Duodenal mucosa (tissue), 2 donors: ENCODE measurements at regions not wholly inside any gene's neighbourhood (a gene's known extent, or its start where the extent isn't known, plus 50 kb on each side); places are given as distances from the start of the nearest gene placed in this dataset.
"Not testable (repeated sequence)": the region's sequence is repeated elsewhere in the genome, so short reads cannot be mapped to it uniquely, and the experiment has no call there.

Experiments used
- H3K27ac ChIP-seq: one replicate; pipeline ENCODE4 v1.7.0; 2013; ENCODE audit warnings: low read depth, low read length
- H3K27me3 ChIP-seq, 2 donors: one replicate each; pipeline ENCODE4 v1.7.0; 2013; ENCODE audit warnings: low read length in 2 of 2, control low read depth in 1 of 2; ENCODE audit not compliant: insufficient read depth in 2 of 2, control insufficient read depth in 1 of 2
- H3K36me3 ChIP-seq, 2 donors: one replicate each; pipeline ENCODE4 v1.7.0; 2013; ENCODE audit warnings: low read length in 2 of 2, control low read depth in 1 of 2; ENCODE audit not compliant: insufficient read depth in 2 of 2, control insufficient read depth in 1 of 2
- H3K4me1 ChIP-seq, 2 donors: one replicate each; pipeline ENCODE4 v1.7.0; 2013; ENCODE audit warnings: low read length in 2 of 2, control low read depth in 1 of 2; ENCODE audit not compliant: insufficient read depth in 2 of 2, control insufficient read depth in 1 of 2
- H3K4me3 ChIP-seq, 2 donors: one replicate each; pipeline ENCODE4 v1.7.0; 2013; ENCODE audit warnings: low read length in 2 of 2, low read depth in 1 of 2
- H3K9ac ChIP-seq, 2 donors: one replicate each; pipeline ENCODE4 v1.7.0; 2013; ENCODE audit warnings: low read length in 2 of 2, low read depth in 1 of 2
- H3K9me3 ChIP-seq, 2 donors: one replicate each; pipeline ENCODE4 v1.7.0; 2013; ENCODE audit warnings: low read length in 2 of 2, control low read depth in 1 of 2; ENCODE audit not compliant: control insufficient read depth in 1 of 2

GRCh38 chr1:199242147-199242546 is 603.3 kb downstream of the PTPRC start:
- H3K27ac ChIP-seq, result no peak overlapping the region
- H3K9me3 ChIP-seq, result no peaks in the 10 kb centered on the region
- no peaks in the 10 kb centered on the region for H3K27me3 ChIP-seq
- H3K36me3 ChIP-seq, result no peaks in the 10 kb centered on the region
- H3K4me3 ChIP-seq, result no peak overlapping the region
- H3K4me1 ChIP-seq, result no peaks in the 10 kb centered on the region
- no peak overlapping the region for H3K9ac ChIP-seq

DNA sequence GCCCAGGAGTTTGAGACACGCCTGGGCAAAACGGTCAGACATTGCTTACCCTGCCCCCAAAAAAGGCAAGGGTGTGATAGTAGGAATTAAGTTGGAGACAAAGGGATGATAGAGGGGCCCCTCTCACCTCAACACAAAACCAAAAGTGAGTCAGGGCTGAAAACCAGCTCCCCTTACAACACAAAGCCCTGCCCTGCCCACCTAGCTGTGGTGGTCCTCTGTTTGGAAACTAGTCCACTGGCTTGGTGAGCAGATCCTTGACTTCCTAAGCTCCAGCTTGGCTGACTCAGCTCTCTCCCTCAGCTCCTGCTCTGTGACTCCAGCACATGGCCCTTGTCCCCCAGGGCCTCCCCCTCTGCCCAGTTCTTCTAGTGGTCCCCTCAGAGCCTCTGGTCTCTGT is 603.8 kb downstream of the PTPRC start:
- Histone ChIP-seq H3K27ac (no peak overlapping the region), H3K9me3 (no peaks in the 10 kb centered on the region), H3K9ac (no peak overlapping the region), H3K36me3 (no peaks in the 10 kb centered on the region), H3K4me3 (no peak overlapping the region), H3K4me1 (no peaks in the 10 kb centered on the region), H3K27me3 (no peaks in the 10 kb centered on the region)

DNA sequence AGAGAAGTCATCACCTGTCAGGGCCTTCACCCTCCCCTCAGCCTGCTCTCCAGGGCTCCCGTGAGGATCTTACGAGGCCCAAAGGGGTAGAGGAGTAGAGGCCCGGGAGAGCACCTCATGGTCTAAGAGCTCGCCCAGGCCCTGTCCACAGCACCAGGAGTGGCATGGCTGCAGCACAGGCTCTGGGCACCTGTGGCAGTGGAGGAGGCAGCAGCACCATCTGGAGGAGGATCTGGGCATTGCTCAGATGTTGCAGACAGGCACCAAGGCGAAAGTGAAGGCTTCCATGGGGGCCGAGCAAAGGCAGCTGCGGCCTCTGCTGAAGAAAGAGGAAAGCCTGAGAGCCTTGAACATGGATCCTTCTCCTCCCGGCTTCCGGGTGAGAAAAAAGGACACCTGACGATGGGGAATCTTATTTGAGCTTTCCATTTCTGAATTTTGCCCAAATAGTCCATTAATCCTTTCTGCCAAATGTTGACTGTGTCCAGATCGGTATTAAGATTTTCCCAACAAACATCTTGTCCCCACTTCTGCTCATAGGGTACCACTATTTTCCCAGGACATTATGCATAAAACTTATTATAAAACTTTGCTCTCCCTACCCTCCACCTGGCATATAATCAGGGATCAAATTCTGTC is 604.7 kb downstream of the PTPRC start:
- H3K4me3 ChIP-seq, result no peak overlapping the region
- H3K36me3 ChIP-seq, result no peaks in the 10 kb centered on the region
- H3K9me3 ChIP-seq, result no peaks in the 10 kb centered on the region
- no peaks in the 10 kb centered on the region for H3K27me3 ChIP-seq
- H3K4me1 ChIP-seq, result no peaks in the 10 kb centered on the region
- H3K9ac ChIP-seq, result no peak overlapping the region
- no peak overlapping the region for H3K27ac ChIP-seq

- H3K9me3 ChIP-seq, result no peaks in the 10 kb centered on the region
These were observed 607.1 kb downstream of the PTPRC start for GRCh38 chr1:199245946-199246345.

GRCh38 chr1:199246716-199247115 is 607.9 kb downstream of the PTPRC start:
- no peak overlapping the region for H3K9ac ChIP-seq
- no peak overlapping the region for H3K27ac ChIP-seq
- H3K27me3 ChIP-seq, result no peaks in the 10 kb centered on the region
- no peaks in the 10 kb centered on the region for H3K4me1 ChIP-seq
- no peaks in the 10 kb centered on the region for H3K9me3 ChIP-seq
- no peaks in the 10 kb centered on the region for H3K36me3 ChIP-seq
- no peak overlapping the region for H3K4me3 ChIP-seq

More at GRCh38 chr1:199245946-199246345, 607.1 kb downstream of the PTPRC start:
- no peaks in the 10 kb centered on the region for H3K36me3 ChIP-seq
- no peaks in the 10 kb centered on the region for H3K4me1 ChIP-seq
- H3K27me3 ChIP-seq, result no peaks in the 10 kb centered on the region
- no peak overlapping the region for H3K9ac ChIP-seq
- H3K27ac ChIP-seq, result no peak overlapping the region
- H3K4me3 ChIP-seq, result no peak overlapping the region

DNA sequence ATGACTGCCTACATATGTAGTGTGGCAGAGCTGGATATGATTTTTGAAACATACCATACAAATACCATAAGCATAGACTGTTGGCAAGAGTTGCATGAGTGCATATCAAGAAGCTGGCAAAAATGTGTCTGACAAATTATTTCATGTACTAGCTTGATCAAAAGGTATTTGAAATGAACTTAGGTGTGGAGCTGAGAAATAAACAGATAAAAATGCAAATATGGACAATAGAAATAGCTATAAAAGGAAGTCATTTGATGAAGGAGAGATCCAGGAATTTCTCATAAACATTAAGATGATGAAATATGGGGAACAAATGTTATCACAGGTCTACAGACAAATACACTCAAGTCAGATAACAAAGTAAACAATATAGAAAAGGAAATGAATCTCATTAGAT is 609.1 kb downstream of the PTPRC start:
- Histone ChIP-seq H3K27ac (no peak overlapping the region), H3K9ac (no peak overlapping the region), H3K4me1 (no peaks in the 10 kb centered on the region), H3K27me3 (no peaks in the 10 kb centered on the region), H3K9me3 (no peaks in the 10 kb centered on the region), H3K4me3 (no peak overlapping the region), H3K36me3 (no peaks in the 10 kb centered on the region)

GRCh38 chr1:199254040-199254439 is 615.2 kb downstream of the PTPRC start:
- H3K27ac ChIP-seq, H3K4me3 ChIP-seq: not testable (repeated sequence)

GRCh38 chr1:199261328-199261727 is 622.5 kb downstream of the PTPRC start:
- Histone ChIP-seq H3K9ac (no peak overlapping the region), H3K27ac (no peak overlapping the region), H3K9me3 (no peaks in the 10 kb centered on the region), H3K4me3 (no peak overlapping the region), H3K36me3 (no peaks in the 10 kb centered on the region), H3K4me1 (no peaks in the 10 kb centered on the region), H3K27me3 (no peaks in the 10 kb centered on the region)

More at GRCh38 chr1:199254040-199254439, 615.2 kb downstream of the PTPRC start:
- not testable (repeated sequence) for H3K36me3 ChIP-seq, H3K9ac ChIP-seq, H3K9me3 ChIP-seq, H3K27me3 ChIP-seq, H3K4me1 ChIP-seq

GRCh38 chr1:199264283-199264682 is 625.4 kb downstream of the PTPRC start:
- Histone ChIP-seq H3K4me1 (no peaks in the 10 kb centered on the region), H3K36me3 (no peaks in the 10 kb centered on the region), H3K4me3 (no peak overlapping the region), H3K9ac (no peak overlapping the region), H3K27me3 (no peaks in the 10 kb centered on the region), H3K27ac (no peak overlapping the region), H3K9me3 (no peaks in the 10 kb centered on the region)

- Histone ChIP-seq H3K4me1 (no peaks in the 10 kb centered on the region), H3K27ac (no peak overlapping the region), H3K4me3 (no peak overlapping the region), H3K36me3 (no peaks in the 10 kb centered on the region), H3K9me3 (no peaks in the 10 kb centered on the region), H3K9ac (no peak overlapping the region), H3K27me3 (no peaks in the 10 kb centered on the region)
These were observed 626.1 kb downstream of the PTPRC start for GRCh38 chr1:199264911-199265310.

DNA sequence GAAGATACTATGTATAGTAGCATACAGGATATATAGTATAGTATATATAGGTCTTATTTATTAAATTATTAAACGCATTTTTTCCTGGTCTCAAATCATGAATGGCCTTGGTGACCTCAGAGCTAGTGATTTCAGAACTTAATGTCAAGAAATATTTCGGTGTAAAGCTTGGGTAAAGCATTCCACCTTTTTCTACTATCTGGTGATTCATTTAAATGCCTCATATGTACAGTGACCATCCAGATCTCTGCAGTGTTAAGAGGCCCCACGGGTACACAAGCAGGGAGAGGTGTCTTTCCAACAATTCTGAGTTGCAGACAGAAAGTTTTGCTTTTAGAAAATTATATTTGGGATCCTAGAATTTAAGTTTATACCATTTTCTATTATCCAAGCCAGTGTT is 626.5 kb downstream of the PTPRC start:
- H3K27ac ChIP-seq, result no peak overlapping the region
- H3K9me3 ChIP-seq, result no peaks in the 10 kb centered on the region
- no peaks in the 10 kb centered on the region for H3K27me3 ChIP-seq
- H3K9ac ChIP-seq, result no peak overlapping the region
- no peaks in the 10 kb centered on the region for H3K36me3 ChIP-seq
- no peaks in the 10 kb centered on the region for H3K4me1 ChIP-seq
- H3K4me3 ChIP-seq, result no peak overlapping the region
